H9 (cell line): ENCODE measurements at regions not wholly inside any gene's neighbourhood (a gene's known extent, or its start where the extent isn't known, plus 50 kb on each side); places are given as distances from the start of the nearest gene placed in this dataset.

ENCODE experiments used
- DNase-seq: peaks from one replicate; pipeline ENCODE4 v3.0.0-alpha.2; 2017
- H2AFZ ChIP-seq: one replicate; pipeline ENCODE4 v1.6.1; 2013; ENCODE audit warnings: mild to moderate bottlenecking, low read length, control low read depth, moderate library complexity
- H2AK5ac ChIP-seq: 2 replicates; pipeline ENCODE4 v1.6.1; 2013; ENCODE audit warnings: low read length, control low read depth, mixed read lengths; ENCODE audit not compliant: insufficient read length
- H2BK120ac ChIP-seq: one replicate; pipeline ENCODE4 v1.6.1; 2013; ENCODE audit warnings: low read depth, mild to moderate bottlenecking, low read length, control low read depth, inconsistent platforms; ENCODE audit not compliant: poor library complexity, severe bottlenecking
- H2BK12ac ChIP-seq: 2 replicates; pipeline ENCODE4 v1.6.1; 2013; ENCODE audit warnings: low read length, control low read depth, mixed read lengths, low read depth; ENCODE audit not compliant: insufficient read length
- H2BK15ac ChIP-seq: 2 replicates; pipeline ENCODE4 v1.6.1; 2013; ENCODE audit warnings: low read depth, low read length, control low read depth
- H2BK20ac ChIP-seq: one replicate; pipeline ENCODE4 v1.6.1; 2013; ENCODE audit warnings: low read depth, mild to moderate bottlenecking, low read length, control low read depth, inconsistent platforms; ENCODE audit not compliant: poor library complexity, severe bottlenecking
- H2BK5ac ChIP-seq: 2 replicates; pipeline ENCODE4 v1.6.1; 2013; ENCODE audit warnings: low read length, control low read depth, mixed read lengths; ENCODE audit not compliant: insufficient read length
- H3K14ac ChIP-seq: 2 replicates; pipeline ENCODE4 v1.6.1; 2013; ENCODE audit warnings: low read length, control low read depth; ENCODE audit not compliant: insufficient read depth
- H3K18ac ChIP-seq: 2 replicates; pipeline ENCODE4 v1.6.1; 2013; ENCODE audit warnings: low read depth, mild to moderate bottlenecking, mixed read lengths, low read length, control low read depth; ENCODE audit not compliant: insufficient read length
- H3K23ac ChIP-seq: 2 replicates; pipeline ENCODE4 v1.6.1; 2013; ENCODE audit warnings: low read length, control low read depth, mixed read lengths, low read depth; ENCODE audit not compliant: insufficient read length
- H3K23me2 ChIP-seq: 2 replicates; pipeline ENCODE4 v1.6.1; 2013; ENCODE audit warnings: low read depth, mild to moderate bottlenecking, mixed read lengths, low read length, control low read depth; ENCODE audit not compliant: insufficient read length, poor library complexity, severe bottlenecking
- H3K27ac ChIP-seq: 2 replicates; pipeline ENCODE4 v1.5.1; 2013; ENCODE audit warnings: low read length, control low read depth, mixed read lengths, low read depth; ENCODE audit not compliant: insufficient read length
- H3K27me3 ChIP-seq: 2 replicates; pipeline ENCODE4 v1.6.1; 2013; ENCODE audit warnings: low read length, control low read depth, inconsistent platforms; ENCODE audit not compliant: insufficient read depth
- H3K4ac ChIP-seq: 2 replicates; pipeline ENCODE4 v1.6.1; 2013; ENCODE audit warnings: low read depth, mild to moderate bottlenecking, control low read depth, inconsistent platforms, low read length, moderate library complexity
- H3K4me1 ChIP-seq: 2 replicates; pipeline ENCODE4 v1.6.1; 2013; ENCODE audit warnings: low read length, control low read depth, inconsistent platforms; ENCODE audit not compliant: insufficient read depth
- H3K4me2 ChIP-seq: 2 replicates; pipeline ENCODE4 v1.6.1; 2013; ENCODE audit warnings: low read length, control low read depth, mixed read lengths; ENCODE audit not compliant: insufficient read length, insufficient read depth
- H3K56ac ChIP-seq: 2 replicates; pipeline ENCODE4 v1.6.1; 2013; ENCODE audit warnings: low read depth, mild to moderate bottlenecking, mixed read lengths, low read length, control low read depth; ENCODE audit not compliant: insufficient read length
- H3K79me1 ChIP-seq: 2 replicates; pipeline ENCODE4 v1.6.1; 2013; ENCODE audit warnings: low read depth, mild to moderate bottlenecking, moderate library complexity, low read length, control low read depth, inconsistent platforms; ENCODE audit not compliant: insufficient read depth, poor library complexity, severe bottlenecking
- H3K79me2 ChIP-seq: 2 replicates; pipeline ENCODE4 v1.6.1; 2013; ENCODE audit warnings: low read length, control low read depth, inconsistent platforms; ENCODE audit not compliant: insufficient read depth
- H3K9ac ChIP-seq: 2 replicates; pipeline ENCODE4 v1.6.1; 2013; ENCODE audit warnings: low read length, control low read depth, mixed read lengths; ENCODE audit not compliant: insufficient read length; ENCODE audit errors: extremely low read depth
- H3K9me3 ChIP-seq: one replicate; pipeline ENCODE4 v1.6.1; 2013; ENCODE audit warnings: low read depth, low read length, inconsistent platforms; ENCODE audit not compliant: control insufficient read depth
- H3T11ph ChIP-seq: one replicate; pipeline ENCODE4 v1.6.1; 2013; ENCODE audit warnings: mild to moderate bottlenecking, low read length, control low read depth, inconsistent platforms
- H4K20me1 ChIP-seq: one replicate; pipeline ENCODE4 v1.6.1; 2013; ENCODE audit not compliant: control insufficient read depth, insufficient read length, insufficient read depth
- H4K5ac ChIP-seq: 2 replicates; pipeline ENCODE4 v1.6.1; 2013; ENCODE audit warnings: low read depth, mild to moderate bottlenecking, mixed read lengths, low read length, control low read depth; ENCODE audit not compliant: insufficient read length
- H4K8ac ChIP-seq: replicated peaks from 2 replicates; pipeline ENCODE4 v1.6.1; 2013; ENCODE audit warnings: low read length, control low read depth, mixed read lengths, low read depth; ENCODE audit not compliant: insufficient read length
- H4K91ac ChIP-seq: 2 replicates; pipeline ENCODE4 v1.6.1; 2013; ENCODE audit warnings: low read depth, mild to moderate bottlenecking, moderate library complexity, mixed read lengths, low read length, control low read depth; ENCODE audit not compliant: insufficient read length
- H3K27ac Mint-ChIP-seq, 3 experiments: 2 replicates in 2 of 3; 3 replicates in 1 of 3; pipeline ENCODE4 v1.8.0; 2020 to 2021; ENCODE audit warnings: mixed read lengths in 3 of 3, mild to moderate bottlenecking in 1 of 3, moderate library complexity in 1 of 3
- H3K27me3 Mint-ChIP-seq: 2 replicates; pipeline ENCODE4 v1.8.0; 2021; ENCODE audit warnings: low read depth, mild to moderate bottlenecking, moderate library complexity, mixed read lengths
- H3K36me3 Mint-ChIP-seq, 3 experiments: 2 replicates in 2 of 3; 3 replicates in 1 of 3; pipeline ENCODE4 v1.8.0; 2020 to 2021; ENCODE audit warnings: low read depth in 3 of 3, mixed read lengths in 3 of 3; ENCODE audit not compliant: insufficient read depth in 1 of 3
- H3K4me1 Mint-ChIP-seq, 2 experiments: 2 replicates each; pipeline ENCODE4 v1.8.0; 2020; ENCODE audit warnings: mixed read lengths in 2 of 2
- H3K4me3 Mint-ChIP-seq, 2 experiments: 2 replicates in 1 of 2; 3 replicates in 1 of 2; pipeline ENCODE4 v1.8.0; 2020 to 2021; ENCODE audit warnings: mild to moderate bottlenecking in 2 of 2, mixed read lengths in 2 of 2, moderate library complexity in 1 of 2
- H3K9me3 Mint-ChIP-seq, 2 experiments: 2 replicates in 1 of 2; 3 replicates in 1 of 2; pipeline ENCODE4 v1.8.0; 2020; ENCODE audit warnings: mild to moderate bottlenecking in 2 of 2, mixed read lengths in 2 of 2, moderate library complexity in 1 of 2
- CTCF ChIP-seq: fragments of 200-600 bp; sonication (generic); conservative IDR thresholded peaks from 3 replicates; pipeline ENCODE4 v1.8.0; 2021; ENCODE audit warnings: antibody characterized with exemption, mild to moderate bottlenecking
- WGBS: extraction: QIAGEN DNeasy Blood & Tissue Kit; methylation state at CpG from one replicate; pipeline ENCODE4 v1.1.7; 2013; ENCODE audit warnings: missing lambda C conversion rate, low lambda C conversion rate, mixed read lengths; ENCODE audit not compliant: insufficient read length; ENCODE audit errors: extremely low coverage; 5-methylcytosine and 5-hydroxymethylcytosine counted together

- H3K9ac ChIP-seq: no peak overlapping the region
- H3K27me3 Mint-ChIP-seq: no peaks in the 10 kb centered on the region
- no peak overlapping the region for H2BK15ac ChIP-seq
- no peaks in the 10 kb centered on the region for H3K79me1 ChIP-seq
- no CpG with 5 or more reads among the region's 3 CpGs for WGBS
- H4K8ac ChIP-seq: no peak overlapping the region
- no peak overlapping the region for H2BK20ac ChIP-seq
- no peak overlapping the region for H4K5ac ChIP-seq
- H3K4me2 ChIP-seq: no peak overlapping the region
- H2BK12ac ChIP-seq: no peak overlapping the region
- no peak overlapping the region for H3K4me3 Mint-ChIP-seq
- no peak overlapping the region for H3K27ac ChIP-seq
- no peak overlapping the region for H3K14ac ChIP-seq
- no peak for DNase-seq
- H2BK120ac ChIP-seq: no peak overlapping the region
- no peaks in the 10 kb centered on the region for H3K9me3 ChIP-seq
- H2AK5ac ChIP-seq: no peak overlapping the region
- no peak for TF ChIP-seq CTCF
- no peak overlapping the region for H3K27ac Mint-ChIP-seq
- no peaks in the 10 kb centered on the region; a peak in 1 of 7 replicates for H3K36me3 Mint-ChIP-seq
- no peak overlapping the region for H3K4ac ChIP-seq
- no peak overlapping the region for H2AFZ ChIP-seq
- no peaks in the 10 kb centered on the region for H3K79me2 ChIP-seq
- no peaks in the 10 kb centered on the region for H4K20me1 ChIP-seq
- no peaks in the 10 kb centered on the region for H3K27me3 ChIP-seq
- no peak overlapping the region for H4K91ac ChIP-seq
- H3T11ph ChIP-seq: no peak overlapping the region
- no peaks in the 10 kb centered on the region for H3K23me2 ChIP-seq
- peaks cover 0 to 3% of the 10 kb centered on the region in 2 experiments; a peak in 1 of 5 replicates for H3K9me3 Mint-ChIP-seq
- no peak overlapping the region for H3K18ac ChIP-seq
- no peaks in the 10 kb centered on the region; the same call in 1 of the 2 replicates for H3K4me1 ChIP-seq
- H3K4me1 Mint-ChIP-seq: peaks cover 4 to 6% of the 10 kb centered on the region in 2 experiments; a peak in 3 of 4 replicates
- no peak overlapping the region for H2BK5ac ChIP-seq
- no peak overlapping the region for H3K56ac ChIP-seq
- H3K23ac ChIP-seq: no peak overlapping the region
Measured at GRCh38 chr6:140915551-140915950, 1217.2 kb upstream of the GJE1 start.
